Stimulated activated CD8-positive, alpha-beta memory T cell treated with anti-CD3 and anti-CD28 coated beads, Interleukin-12 subunit alpha, Interleukin-12 subunit beta, amount 100 ng/mL, for 24 hours (primary cell): ENCODE measurements at regions not wholly inside any gene's neighbourhood (a gene's known extent, or its start where the extent isn't known, plus 50 kb on each side); places are given as distances from the start of the nearest gene placed in this dataset.

Experiments used
- DNase-seq: peaks from one replicate; pipeline ENCODE4 v3.0.0-alpha.2; 2020; ENCODE audit errors: extremely low read depth

DNA sequence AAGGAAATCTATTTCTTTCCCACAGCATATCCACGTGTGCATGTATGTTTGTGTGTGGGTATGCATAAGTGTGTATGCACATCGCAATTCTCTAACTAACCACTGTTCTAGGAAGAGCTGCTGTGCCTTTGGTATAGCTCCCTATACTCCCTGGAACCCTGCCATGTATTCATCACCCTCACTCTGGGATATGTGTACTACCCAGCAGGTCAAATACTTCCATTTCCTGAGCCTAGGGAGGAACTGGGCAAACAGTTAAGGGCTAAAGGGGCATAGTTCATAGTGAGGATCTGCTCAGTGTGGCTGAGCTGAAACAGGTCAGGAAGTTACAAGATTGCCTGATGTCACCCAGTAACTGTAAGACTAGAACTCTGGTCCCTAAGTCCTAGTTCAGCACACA is 260.4 kb downstream of the RPLP1 start:
- DNase-seq: no peak

DNA sequence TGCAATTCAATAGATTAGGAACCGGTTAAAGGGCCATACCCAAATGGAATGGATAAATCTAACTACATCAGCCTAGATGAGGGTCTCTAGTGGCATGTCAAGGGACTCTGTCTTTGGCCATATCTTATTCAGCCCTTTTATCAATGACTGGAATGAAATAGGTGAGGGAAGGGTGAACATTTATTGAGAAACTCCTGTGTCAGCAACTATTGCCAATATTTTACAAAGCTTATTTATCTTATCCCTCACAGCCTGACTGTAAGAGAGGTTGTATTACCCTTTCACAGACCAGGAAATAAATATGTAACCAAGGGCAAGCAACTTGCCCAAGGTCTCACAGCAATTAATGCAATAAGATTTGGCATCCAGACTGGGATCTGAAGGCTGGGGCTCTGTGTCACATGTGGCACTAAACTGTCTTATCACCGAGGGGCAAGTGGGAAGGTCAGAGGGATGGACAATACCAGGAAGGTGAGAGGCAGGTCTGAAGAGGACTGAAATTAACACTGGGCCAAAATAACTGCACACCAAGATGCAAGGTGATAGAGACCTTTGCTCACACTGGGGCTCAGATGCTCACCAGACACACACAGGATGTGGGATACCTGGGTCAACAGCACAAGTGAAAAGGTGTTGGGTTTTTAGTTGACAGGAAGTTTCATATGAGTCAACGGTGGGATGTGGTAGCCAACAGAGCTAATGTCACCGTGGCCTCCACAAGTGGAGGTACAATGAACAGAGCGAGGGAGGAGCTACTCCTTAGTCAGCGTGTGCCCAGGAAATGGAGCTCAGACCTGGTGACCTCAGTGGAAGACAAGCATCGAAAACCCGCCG is 261.3 kb downstream of the RPLP1 start:
- peak; percentile 38 for DNase-seq

GRCh38 chr15:69715210-69715609 is 262.6 kb downstream of the RPLP1 start:
- DNase-seq: no peak

DNA sequence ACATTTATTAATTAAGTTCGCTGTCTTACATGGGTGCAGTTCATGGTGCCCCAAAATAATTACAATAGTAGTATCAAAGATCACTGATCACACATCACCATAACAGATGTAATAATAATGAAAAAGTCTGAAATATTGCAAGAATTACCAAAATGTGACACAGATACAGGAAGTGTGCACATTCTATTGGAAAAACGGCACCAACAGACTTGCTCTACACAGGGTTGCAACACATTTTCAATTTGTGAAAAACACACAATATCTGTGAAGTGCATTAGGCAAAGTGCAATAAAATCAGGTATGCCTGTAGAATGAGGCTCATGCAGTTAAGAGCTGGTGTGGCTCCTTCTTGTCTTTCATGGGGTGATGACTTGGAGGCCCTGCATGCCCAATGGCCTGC is 265.8 kb downstream of the RPLP1 start:
- DNase-seq: no peak

DNA sequence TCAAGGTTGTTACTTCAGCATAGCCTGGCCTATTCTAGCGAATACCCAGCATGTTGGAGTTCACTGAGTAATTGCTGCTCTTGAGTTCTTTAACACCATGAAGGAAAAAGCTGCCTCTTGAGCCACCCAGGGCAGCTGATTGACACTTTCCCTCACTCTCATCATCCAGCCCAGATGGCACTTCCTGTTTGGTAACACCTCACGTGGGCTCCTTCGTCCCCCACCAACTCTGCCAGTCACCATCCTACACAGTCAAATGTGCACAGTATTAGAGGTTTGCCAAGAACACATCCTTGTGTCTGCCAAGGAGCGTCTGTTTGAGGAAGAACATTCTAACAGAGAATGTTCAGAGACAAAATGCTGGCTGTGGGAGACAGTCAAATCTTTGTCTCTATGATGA is 266.3 kb downstream of the RPLP1 start:
- no peak for DNase-seq

DNA sequence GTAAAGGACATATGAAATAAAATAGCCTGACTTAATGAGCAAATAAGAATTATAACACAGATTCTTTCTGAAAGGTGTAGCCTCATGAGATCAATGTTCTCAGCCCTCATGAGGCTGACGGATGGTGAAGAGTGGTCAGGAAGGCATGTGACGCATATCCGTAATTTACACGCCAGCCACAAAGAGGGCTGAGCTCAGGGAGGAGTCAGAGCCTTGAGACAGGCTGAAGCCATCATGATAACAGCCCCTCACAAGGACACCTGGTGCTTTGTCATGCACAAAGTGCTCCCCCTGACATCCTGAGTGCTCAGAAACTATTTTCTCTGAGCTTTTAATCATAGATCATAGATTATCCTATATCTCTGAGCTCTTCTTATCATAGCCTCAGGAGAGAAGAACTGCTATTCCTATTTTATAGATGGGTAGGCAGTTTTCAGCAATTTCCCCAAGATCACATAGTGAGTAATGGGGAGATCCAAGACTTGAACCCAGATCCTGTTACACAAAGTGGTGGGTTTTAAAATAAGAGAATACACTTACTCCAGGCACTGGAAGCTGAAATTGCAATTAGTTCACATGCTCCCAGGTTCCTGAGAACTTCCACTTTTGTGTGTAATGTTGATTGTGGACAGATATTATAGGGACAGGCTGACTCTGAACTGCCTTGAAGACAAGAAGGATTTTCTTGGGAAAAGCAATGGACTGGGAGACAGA is 267.1 kb downstream of the RPLP1 start:
- DNase-seq: peak; percentile 41

- no peak for DNase-seq
These were observed 267.9 kb downstream of the RPLP1 start for GRCh38 chr15:69720536-69720935.

- DNase-seq: no peak
These were observed 270.3 kb downstream of the RPLP1 start for GRCh38 chr15:69722924-69723323.

DNA sequence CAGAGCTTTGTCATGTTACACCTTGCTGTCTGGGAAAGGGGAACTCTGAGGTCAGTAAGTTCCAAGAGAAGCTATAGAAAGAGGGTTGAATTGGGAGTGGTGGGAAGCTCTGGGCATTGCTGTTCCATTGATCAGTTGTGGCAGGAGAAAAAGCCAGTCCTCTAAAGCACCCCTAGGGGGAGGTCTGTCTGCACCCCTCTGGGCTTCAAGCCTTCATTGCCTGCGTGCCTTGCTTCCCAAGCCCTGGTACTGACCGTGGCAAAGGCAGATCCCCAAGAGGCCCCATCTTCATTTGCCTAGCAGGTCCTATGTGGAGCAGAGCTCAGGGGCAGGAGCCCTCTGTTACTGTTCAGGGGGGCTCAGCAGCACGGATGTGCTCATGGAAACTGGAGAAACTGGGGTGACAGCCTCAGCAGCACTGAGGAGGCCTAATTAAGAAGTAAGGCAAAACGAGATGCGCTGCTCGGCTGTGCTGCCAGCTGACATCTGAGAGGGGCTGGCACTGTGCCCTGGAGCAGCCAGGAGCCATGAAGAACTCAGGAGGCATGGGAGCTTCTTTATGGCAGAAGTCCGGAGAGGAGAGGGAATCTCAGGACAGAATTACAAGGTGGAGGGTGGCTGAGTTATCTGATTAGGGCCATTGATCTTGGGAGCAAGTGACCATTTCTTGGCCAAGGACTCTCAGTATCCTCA is 270.9 kb downstream of the RPLP1 start:
- no peak for DNase-seq

DNA sequence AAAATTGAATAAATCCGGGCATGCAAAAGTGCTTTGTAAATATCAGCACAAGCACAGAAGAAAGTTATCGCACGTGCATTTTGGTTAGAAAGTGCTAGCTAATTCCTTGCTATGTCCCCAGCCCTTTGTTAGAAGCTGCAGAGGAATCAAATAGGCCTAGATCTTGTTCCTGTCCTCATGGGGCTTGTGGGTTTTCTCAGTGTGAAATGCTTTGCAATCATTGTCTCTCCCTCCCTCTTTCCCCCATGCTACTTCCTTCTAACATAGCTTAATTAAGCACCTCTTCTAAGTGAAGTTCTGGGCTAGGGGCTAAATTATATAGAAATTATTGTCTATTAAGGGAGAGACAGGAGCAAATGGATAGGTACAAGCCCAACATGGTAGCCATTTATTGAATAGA is 271.7 kb downstream of the RPLP1 start:
- no peak for DNase-seq

DNA sequence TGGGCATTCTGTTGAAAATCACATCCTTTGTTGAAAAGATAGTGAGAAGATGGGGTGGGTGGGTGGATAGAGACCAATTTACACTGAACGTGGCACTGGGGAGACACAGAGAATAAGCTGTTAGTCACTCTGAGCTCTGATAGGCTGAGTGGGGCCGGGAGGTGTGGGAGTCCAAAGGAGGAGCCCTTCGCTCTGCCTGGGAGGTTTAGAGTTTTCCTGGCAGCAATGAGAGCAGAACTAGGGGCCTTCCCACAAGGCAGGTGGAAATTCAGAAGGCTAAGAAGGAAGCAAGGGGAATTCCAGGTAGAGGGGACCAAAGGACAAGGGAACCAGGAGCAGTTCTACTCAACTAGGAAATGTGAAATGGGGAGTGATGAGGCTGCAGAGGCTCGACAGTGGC is 272.7 kb downstream of the RPLP1 start:
- no peak for DNase-seq

GRCh38 chr15:69725957-69726356 is 273.3 kb downstream of the RPLP1 start:
- DNase-seq: no peak

DNA sequence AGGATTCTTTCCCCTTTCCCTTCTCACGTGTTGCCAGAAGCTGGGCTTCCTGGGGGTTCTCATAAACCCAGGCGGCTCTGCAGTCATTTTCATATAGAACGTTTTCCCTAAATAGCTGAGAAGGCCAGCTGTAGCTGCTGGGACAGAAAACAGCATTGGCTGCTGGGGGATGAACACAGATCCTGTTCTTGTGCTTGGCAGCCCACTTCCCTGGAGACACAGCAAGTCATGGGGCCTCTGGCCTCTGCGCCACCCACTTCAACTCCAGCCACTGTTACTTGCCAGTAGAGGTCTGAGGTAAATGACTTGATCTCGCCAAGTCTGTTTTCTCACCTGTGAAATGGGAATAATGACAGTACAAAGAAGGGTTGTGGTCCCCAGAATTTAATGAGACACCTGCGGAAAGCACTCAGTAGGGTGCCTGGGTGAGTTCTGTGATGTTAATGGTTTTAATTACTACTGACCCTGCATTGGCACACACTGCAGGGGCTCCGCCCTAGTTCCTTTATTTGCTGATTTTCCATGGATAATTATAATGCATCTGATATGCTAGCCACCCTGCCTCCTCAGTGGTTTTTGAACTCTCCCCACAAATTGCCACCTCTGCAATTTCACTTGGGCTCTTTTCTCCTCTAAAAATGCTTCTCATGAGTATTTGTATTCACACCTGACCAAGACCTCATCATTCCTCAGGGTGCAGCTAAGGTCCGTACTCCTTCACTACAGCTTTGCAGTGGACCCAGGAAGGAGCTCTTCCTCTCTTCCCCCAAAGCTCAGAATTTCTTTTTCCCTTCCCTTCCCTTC is 274.7 kb downstream of the RPLP1 start:
- DNase-seq: no peak

- DNase-seq: peak; percentile 39
These were observed 276.6 kb downstream of the RPLP1 start for GRCh38 chr15:69729167-69729748.

DNA sequence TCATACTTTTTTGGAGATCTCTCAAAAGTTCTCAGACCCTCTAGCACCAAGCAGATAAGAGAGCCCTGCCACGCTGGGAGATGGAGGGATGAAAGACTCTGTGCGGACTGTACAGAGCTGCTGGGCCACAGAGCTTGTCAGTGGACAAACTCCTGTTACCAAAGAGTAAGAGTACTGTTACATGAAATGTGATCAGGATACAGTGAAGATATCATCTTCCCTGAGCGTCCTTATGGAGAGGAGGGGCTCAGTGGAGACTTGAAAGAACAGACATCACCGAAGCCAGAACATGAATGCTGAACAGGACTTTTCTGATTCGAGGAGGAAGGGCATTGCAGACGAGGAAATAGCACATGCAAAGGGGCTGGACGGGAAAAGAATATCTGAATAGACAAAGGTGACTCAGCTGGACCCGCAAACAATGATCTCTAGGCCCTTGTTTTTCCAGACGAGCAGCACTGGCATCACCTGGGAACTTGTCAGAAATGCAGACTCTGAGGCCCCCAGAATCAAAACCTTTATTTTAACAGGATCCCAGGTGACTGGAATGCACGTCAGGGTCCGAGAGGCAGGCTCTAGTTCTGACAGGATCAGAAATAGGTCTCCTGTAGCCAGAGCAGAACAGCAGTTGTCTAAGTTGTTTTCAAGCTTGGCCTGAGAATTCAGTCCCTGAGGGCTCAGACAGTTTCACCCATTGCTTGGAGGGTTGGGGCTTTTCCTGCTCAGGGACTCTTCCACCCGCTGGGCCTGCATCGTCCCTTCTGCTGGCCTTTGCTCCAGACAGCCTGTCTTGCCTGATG is 277.9 kb downstream of the RPLP1 start:
- DNase-seq: no peak

- no peak for DNase-seq
These were observed 278.4 kb downstream of the RPLP1 start for GRCh38 chr15:69731081-69731330.

- DNase-seq: no peak
These were observed 279.0 kb downstream of the RPLP1 start for GRCh38 chr15:69731581-69731980.

GRCh38 chr15:69732133-69732532 is 279.5 kb downstream of the RPLP1 start:
- no peak for DNase-seq

GRCh38 chr15:69734699-69735098 is 282.1 kb downstream of the RPLP1 start:
- no peak for DNase-seq

DNA sequence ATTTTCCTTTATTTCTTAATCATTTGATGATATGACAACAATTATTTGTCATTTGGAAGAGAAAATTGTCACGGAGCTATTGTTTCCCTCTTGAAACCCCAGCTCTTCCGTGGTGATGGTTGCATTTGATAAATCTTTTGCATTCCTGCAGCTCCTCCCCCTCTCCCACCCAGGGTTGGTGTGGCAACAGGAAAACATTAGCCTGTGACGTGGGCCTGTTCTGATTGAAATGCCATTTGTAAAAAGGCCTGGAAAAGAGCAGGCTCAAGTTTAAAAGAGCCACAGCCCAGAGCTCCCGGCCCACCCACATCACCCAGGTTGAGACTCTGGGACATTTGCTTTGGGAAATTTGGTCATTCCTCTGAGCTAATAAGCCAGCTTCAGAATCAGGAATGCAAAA is 282.5 kb downstream of the RPLP1 start:
- DNase-seq: no peak

DNA sequence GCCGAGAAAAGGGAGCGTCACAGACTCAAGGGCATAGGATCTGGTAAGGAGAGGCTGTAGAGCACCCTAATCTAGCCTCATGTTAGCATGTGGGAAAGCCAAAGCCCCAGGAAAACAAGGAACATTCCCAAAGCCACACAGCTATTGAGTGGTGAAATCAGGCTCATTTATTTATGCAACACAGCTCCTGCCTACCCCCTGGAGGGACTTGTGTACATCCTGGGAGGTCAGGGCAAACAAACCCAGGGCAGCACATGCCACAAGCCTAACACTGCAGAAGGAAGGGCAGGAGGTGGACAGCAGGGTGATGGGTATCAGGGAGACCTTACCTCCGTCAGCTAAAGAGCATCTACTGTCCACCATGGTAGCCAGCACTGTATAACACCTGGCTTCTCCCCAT is 283.5 kb downstream of the RPLP1 start:
- DNase-seq: no peak
